Gastrocnemius medialis (tissue), 4 donors: ENCODE measurements at regions not wholly inside any gene's neighbourhood (a gene's known extent, or its start where the extent isn't known, plus 50 kb on each side); places are given as distances from the start of the nearest gene placed in this dataset.

Experiments
- ATAC-seq, 2 donors: fragments of 150-250 bp; one replicate each; pipeline ENCODE4 v1.9.1; 2016
- DNase-seq, 2 donors: peaks; one replicate each; pipeline ENCODE4 v3.0.0-alpha.2; 2019
- H3K27ac ChIP-seq, 4 donors: fragments of 200-600 bp; sonication (generic); 1 replicate in 1 of 4; 2 replicates in 3 of 4; pipeline ENCODE4 v1.5.1; 2016 to 2018; ENCODE audit warnings: mild to moderate bottlenecking in 2 of 4, moderate library complexity in 1 of 4
- H3K27me3 ChIP-seq, 3 donors: fragments of 200-600 bp; sonication (generic) in 2 of 3; 1 replicate in 1 of 3; 2 replicates in 2 of 3; pipeline versions ENCODE4 v1.5.1 to v1.6.0; 2016 to 2019; ENCODE audit warnings: mild to moderate bottlenecking in 1 of 3, moderate library complexity in 1 of 3
- H3K36me3 ChIP-seq, 2 donors: fragments of 200-600 bp; sonication (generic) in 1 of 2; one replicate each; pipeline ENCODE4 v1.5.1; 2017 to 2018
- H3K4me1 ChIP-seq, 2 donors: fragments of 200-600 bp; sonication (generic) in 1 of 2; one replicate each; pipeline ENCODE4 v1.5.1; 2016 to 2017; ENCODE audit warnings: mild to moderate bottlenecking in 2 of 2
- H3K4me3 ChIP-seq, 4 donors: fragments of 200-600 bp; sonication (generic) in 3 of 4; 1 replicate in 1 of 4; 2 replicates in 3 of 4; pipeline ENCODE4 v1.5.1; 2016 to 2019; ENCODE audit warnings: mild to moderate bottlenecking in 2 of 4
- H3K9me3 ChIP-seq, 3 donors: fragments of 200-600 bp; sonication (generic) in 2 of 3; 1 replicate in 1 of 3; 2 replicates in 2 of 3; pipeline ENCODE4 v1.5.1; 2016 to 2019
- POLR2A ChIP-seq, 2 donors: fragments of 450-650 bp; IDR thresholded peaks; one replicate each; pipeline ENCODE4 v1.6.1; 2017; ENCODE audit warnings: antibody characterized with exemption in 2 of 2, mild to moderate bottlenecking in 2 of 2, moderate library complexity in 2 of 2
- in situ Hi-C, 4 donors: fragments of 200-750 bp; cut with MboI; loops; one replicate each; pipeline versions ENCODE4 v1.15.0 to v1.8.0; 2017; ENCODE audit warnings: low sequenced_read_pairs in 4 of 4
- intact Hi-C: fragments of 100-400 bp; cut with DNase I; formaldehyde crosslinking; loops from one replicate; pipeline ENCODE4 v1.15.1; 2023; ENCODE audit warnings: low total_unique reads
- TF ChIP-seq, protein P1 (sequence below), 5 experiments: fragments of 450-650 bp in 3 of 5; fragments of 200-600 bp in 2 of 5; sonication (generic) in 2 of 5; IDR thresholded peaks in 4 of 5; conservative IDR thresholded peaks in 1 of 5; 1 replicate in 4 of 5; 2 replicates in 1 of 5; pipeline ENCODE4 v1.5.1; 2016 to 2019; ENCODE audit warnings: antibody characterized with exemption in 5 of 5, mild to moderate bottlenecking in 3 of 5, moderate library complexity in 3 of 5

DNA sequence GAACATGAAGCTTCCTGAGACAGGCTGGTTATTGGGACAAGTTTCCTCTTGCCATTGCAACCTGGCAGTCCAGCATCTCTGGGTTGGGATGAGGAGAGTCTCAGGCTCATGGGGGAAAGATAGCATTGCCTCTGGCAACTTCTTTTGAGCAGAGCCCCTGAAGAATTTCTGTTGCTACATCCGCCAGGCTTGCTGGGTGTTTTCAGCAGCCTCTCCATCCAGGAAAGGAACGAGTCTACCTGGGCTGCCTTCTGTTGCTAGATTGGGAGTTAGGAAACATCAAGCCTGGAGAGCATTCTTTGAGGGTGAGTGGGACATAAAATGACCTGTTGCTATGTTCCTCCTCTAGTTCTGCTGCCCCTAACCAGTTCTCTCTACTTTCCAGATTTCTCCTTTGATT lies 313.5 kb downstream of the RFPL4B start:
- Histone ChIP-seq H3K4me1 (no peaks in the 10 kb centered on the region), H3K9me3 (no peaks in the 10 kb centered on the region), H3K27ac (no peak overlapping the region), H3K4me3 (no peak overlapping the region), H3K36me3 (no peaks in the 10 kb centered on the region), H3K27me3 (no peaks in the 10 kb centered on the region)
- TF ChIP-seq, protein P1, sequence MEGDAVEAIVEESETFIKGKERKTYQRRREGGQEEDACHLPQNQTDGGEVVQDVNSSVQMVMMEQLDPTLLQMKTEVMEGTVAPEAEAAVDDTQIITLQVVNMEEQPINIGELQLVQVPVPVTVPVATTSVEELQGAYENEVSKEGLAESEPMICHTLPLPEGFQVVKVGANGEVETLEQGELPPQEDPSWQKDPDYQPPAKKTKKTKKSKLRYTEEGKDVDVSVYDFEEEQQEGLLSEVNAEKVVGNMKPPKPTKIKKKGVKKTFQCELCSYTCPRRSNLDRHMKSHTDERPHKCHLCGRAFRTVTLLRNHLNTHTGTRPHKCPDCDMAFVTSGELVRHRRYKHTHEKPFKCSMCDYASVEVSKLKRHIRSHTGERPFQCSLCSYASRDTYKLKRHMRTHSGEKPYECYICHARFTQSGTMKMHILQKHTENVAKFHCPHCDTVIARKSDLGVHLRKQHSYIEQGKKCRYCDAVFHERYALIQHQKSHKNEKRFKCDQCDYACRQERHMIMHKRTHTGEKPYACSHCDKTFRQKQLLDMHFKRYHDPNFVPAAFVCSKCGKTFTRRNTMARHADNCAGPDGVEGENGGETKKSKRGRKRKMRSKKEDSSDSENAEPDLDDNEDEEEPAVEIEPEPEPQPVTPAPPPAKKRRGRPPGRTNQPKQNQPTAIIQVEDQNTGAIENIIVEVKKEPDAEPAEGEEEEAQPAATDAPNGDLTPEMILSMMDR (IDR thresholded peaks at IDR 0.05 in 4 of 5, conservative IDR thresholded peaks at IDR 0.05 in 1 of 5), result no peak
- TF ChIP-seq POLR2A (IDR thresholded peaks at IDR 0.05), result no peak
- in situ Hi-C loops, result no loop called here
- intact Hi-C loops, result no loop called here
- DNase-seq, result no peak
- no peak for ATAC-seq

DNA sequence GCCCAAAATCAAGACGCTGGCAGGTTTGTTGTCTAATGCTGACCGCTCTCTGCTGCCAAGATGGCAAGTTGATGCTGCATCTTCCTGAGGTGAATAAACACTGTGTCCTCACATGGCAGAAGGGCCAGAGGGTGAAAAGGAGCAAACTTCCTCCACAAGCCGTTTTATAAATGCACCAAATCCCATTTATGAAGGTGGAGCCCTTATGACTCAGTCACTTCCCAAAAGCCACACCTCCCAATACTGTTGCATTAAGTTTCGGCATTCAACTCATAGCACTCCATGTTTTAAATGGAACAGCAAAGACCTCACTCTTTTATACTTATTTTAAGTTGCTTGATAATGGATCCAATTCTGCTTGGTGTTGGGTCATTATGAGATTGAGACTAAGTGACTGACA lies 316.6 kb downstream of the RFPL4B start:
- H3K36me3 ChIP-seq, result no peaks in the 10 kb centered on the region
- H3K4me1 ChIP-seq, result no peaks in the 10 kb centered on the region
- intact Hi-C loops (no loop called here), in situ Hi-C loops (no loop called here)
- no peak overlapping the region for H3K4me3 ChIP-seq
- H3K9me3 ChIP-seq, result no peaks in the 10 kb centered on the region
- no peaks in the 10 kb centered on the region for H3K27me3 ChIP-seq
- no peak for DNase-seq
- ATAC-seq, result no peak
- TF ChIP-seq, protein P1 (IDR thresholded peaks at IDR 0.05 in 4 of 5, conservative IDR thresholded peaks at IDR 0.05 in 1 of 5), result no peak
- TF ChIP-seq POLR2A (IDR thresholded peaks at IDR 0.05), result no peak
- H3K27ac ChIP-seq, result no peak overlapping the region

DNA sequence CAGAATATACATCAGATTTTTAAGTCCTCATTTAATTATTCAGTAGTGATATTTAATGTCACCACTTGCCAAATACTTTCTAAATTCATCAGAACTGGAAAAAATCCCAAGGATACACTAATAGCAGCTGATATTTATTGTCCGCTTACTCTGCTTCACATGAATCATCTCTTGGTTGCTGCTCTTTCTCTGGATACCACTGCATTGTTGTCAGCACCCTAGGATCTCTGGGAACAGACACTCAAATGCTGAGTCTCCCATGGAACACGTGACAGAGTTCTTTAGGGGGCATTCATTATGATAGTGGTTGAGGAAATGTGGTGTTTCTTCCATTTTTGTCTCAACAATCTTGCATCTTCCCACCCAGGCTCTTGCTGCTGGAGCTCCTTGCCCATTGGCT lies 318.0 kb downstream of the RFPL4B start:
- ATAC-seq (no peak), DNase-seq (no peak)
- Histone ChIP-seq H3K4me3 (no peak overlapping the region), H3K36me3 (no peaks in the 10 kb centered on the region), H3K27me3 (no peaks in the 10 kb centered on the region), H3K9me3 (no peaks in the 10 kb centered on the region), H3K4me1 (no peaks in the 10 kb centered on the region), H3K27ac (no peak overlapping the region)
- intact Hi-C loops (no loop called here), in situ Hi-C loops (no loop called here)
- TF ChIP-seq, protein P1 (IDR thresholded peaks at IDR 0.05 in 4 of 5, conservative IDR thresholded peaks at IDR 0.05 in 1 of 5), result no peak
- TF ChIP-seq POLR2A (IDR thresholded peaks at IDR 0.05), result no peak

DNA sequence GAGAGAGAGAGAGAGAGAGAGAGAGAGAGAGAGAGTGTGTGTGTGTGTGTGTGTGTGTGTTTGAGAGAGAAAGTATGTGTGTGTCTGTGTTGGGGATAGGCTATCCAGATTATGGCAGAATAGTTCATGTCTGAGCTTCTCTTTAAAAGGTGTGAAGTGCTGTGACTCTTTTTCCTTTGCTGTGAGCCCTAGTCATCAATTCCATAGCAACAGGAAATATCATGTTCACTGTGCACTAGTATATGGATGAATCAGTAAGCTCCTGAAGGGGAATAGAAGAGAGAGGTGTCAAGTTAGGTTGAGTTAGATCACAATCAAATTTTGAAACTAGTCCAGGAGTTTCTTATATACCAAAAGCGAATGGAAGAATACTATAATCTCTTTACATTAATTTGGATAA lies 318.7 kb downstream of the RFPL4B start:
- intact Hi-C loops, result no loop called here
- H3K9me3 ChIP-seq, result no peaks in the 10 kb centered on the region

DNA sequence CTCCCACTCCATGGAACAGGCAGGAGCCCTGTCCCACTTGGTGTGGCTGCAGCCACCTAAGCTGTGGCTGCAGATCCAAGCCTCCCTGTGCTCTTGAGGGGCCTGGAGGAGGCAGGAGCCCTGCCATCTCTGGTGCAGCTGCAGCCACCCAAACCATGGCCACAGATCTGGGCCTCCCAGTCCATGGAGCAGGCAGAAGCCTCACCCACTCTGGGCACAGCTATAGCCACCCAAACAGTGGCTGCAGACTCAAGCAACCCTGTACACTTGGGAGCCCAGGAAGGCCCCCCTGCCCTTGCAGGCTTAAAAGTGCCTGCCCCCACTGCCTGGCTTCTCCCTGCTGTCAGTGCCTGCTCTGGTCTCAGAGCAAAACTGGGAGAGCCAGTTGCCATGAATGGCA lies 320.3 kb downstream of the RFPL4B start:
- no peak overlapping the region for H3K27ac ChIP-seq
- H3K4me1 ChIP-seq, result no peaks in the 10 kb centered on the region
- TF ChIP-seq POLR2A (IDR thresholded peaks at IDR 0.05), result no peak
- TF ChIP-seq, protein P1 (IDR thresholded peaks at IDR 0.05 in 4 of 5, conservative IDR thresholded peaks at IDR 0.05 in 1 of 5), result no peak
- H3K9me3 ChIP-seq, result no peaks in the 10 kb centered on the region
- H3K4me3 ChIP-seq, result no peak overlapping the region
- H3K36me3 ChIP-seq, result no peaks in the 10 kb centered on the region
- intact Hi-C loops, result no loop called here
- DNase-seq (no peak), ATAC-seq (no peak)
- in situ Hi-C loops, result no loop called here
- H3K27me3 ChIP-seq, result no peaks in the 10 kb centered on the region

More for the DNA sequence above, 318.7 kb downstream of the RFPL4B start:
- in situ Hi-C loops, result no loop called here
- Histone ChIP-seq H3K4me1 (no peaks in the 10 kb centered on the region), H3K4me3 (no peak overlapping the region), H3K27me3 (no peaks in the 10 kb centered on the region), H3K36me3 (no peaks in the 10 kb centered on the region), H3K27ac (no peak overlapping the region)
- DNase-seq (no peak), ATAC-seq (no peak)
- TF ChIP-seq, protein P1 (IDR thresholded peaks at IDR 0.05 in 4 of 5, conservative IDR thresholded peaks at IDR 0.05 in 1 of 5), result no peak
- TF ChIP-seq POLR2A (IDR thresholded peaks at IDR 0.05), result no peak
